ENCODE measurements at regions not wholly inside any gene's neighbourhood (a gene's known extent, or its start where the extent isn't known, plus 50 kb on each side); places are given as distances from the start of the nearest gene placed in this dataset.
"Not testable (repeated sequence)": the region's sequence is repeated elsewhere in the genome, so short reads cannot be mapped to it uniquely, and the experiment has no call there.

GRCh38 chr15:87752250-87752951, 504.1 kb downstream of the NTRK3 start:
- DNase-seq: peak; percentile 95

- DNase-seq: no peak
These were observed 508.1 kb downstream of the NTRK3 start for GRCh38 chr15:87748483-87748882.

GRCh38 chr15:87747087-87747486, 509.5 kb downstream of the NTRK3 start:
- no peak for DNase-seq

- no peak for DNase-seq
These were observed 510.2 kb downstream of the NTRK3 start for GRCh38 chr15:87746333-87746732.

GRCh38 chr15:87744815-87745214, 511.7 kb downstream of the NTRK3 start:
- DNase-seq: no peak

GRCh38 chr15:87743562-87743961, 513.0 kb downstream of the NTRK3 start:
- DNase-seq: no peak

GRCh38 chr15:87741350-87741749, 515.2 kb downstream of the NTRK3 start:
- DNase-seq: no peak

GRCh38 chr15:87740655-87741344, 515.7 kb downstream of the NTRK3 start:
- no peak for DNase-seq

- DNase-seq: no peak
These were observed 516.7 kb downstream of the NTRK3 start for GRCh38 chr15:87739866-87740265.

GRCh38 chr15:87739081-87739480, 517.5 kb downstream of the NTRK3 start:
- DNase-seq: no peak

- not testable (repeated sequence) for DNase-seq
These were observed 519.1 kb downstream of the NTRK3 start for GRCh38 chr15:87737460-87737859.

GRCh38 chr15:87736891-87737389, 519.6 kb downstream of the NTRK3 start:
- no peak for DNase-seq

- DNase-seq: peak; percentile 62
These were observed 520.1 kb downstream of the NTRK3 start for GRCh38 chr15:87736401-87736800.

GRCh38 chr15:87735522-87735921, 521.0 kb downstream of the NTRK3 start:
- no peak for DNase-seq

GRCh38 chr15:87734571-87735373, 521.8 kb downstream of the NTRK3 start:
- DNase-seq: no peak

- DNase-seq: no peak
These were observed 522.6 kb downstream of the NTRK3 start for GRCh38 chr15:87733977-87734376.

GRCh38 chr15:87733541-87733941, 523.0 kb downstream of the NTRK3 start:
- DNase-seq: peak; percentile 53

GRCh38 chr15:87732976-87733375, 523.6 kb downstream of the NTRK3 start:
- peak; percentile 83 for DNase-seq

- no peak for DNase-seq
These were observed 524.9 kb downstream of the NTRK3 start for GRCh38 chr15:87731630-87732029.

GRCh38 chr15:87730706-87731105, 525.8 kb downstream of the NTRK3 start:
- no peak for DNase-seq

- no peak for DNase-seq
These were observed 527.5 kb downstream of the NTRK3 start for GRCh38 chr15:87728998-87729397.

- DNase-seq: no peak
These were observed 529.5 kb downstream of the NTRK3 start for GRCh38 chr15:87727073-87727472.

- no peak for DNase-seq
These were observed 532.2 kb downstream of the NTRK3 start for GRCh38 chr15:87724330-87724729.
